ENCODE measurements at regions not wholly inside any gene's neighbourhood (a gene's known extent, or its start where the extent isn't known, plus 50 kb on each side); places are given as distances from the start of the nearest gene placed in this dataset.
"Not testable (repeated sequence)": the region's sequence is repeated elsewhere in the genome, so short reads cannot be mapped to it uniquely, and the experiment has no call there.

GRCh38 chr20:50435397-50436051 is 74.7 kb upstream of the PTPN1 start:
- no peak for DNase-seq

- DNase-seq: no peak
These were observed 74.0 kb upstream of the PTPN1 start for GRCh38 chr20:50436052-50436656.

GRCh38 chr20:50436696-50437095 is 73.5 kb upstream of the PTPN1 start:
- no peak for DNase-seq

- no peak for DNase-seq
These were observed 71.2 kb upstream of the PTPN1 start for GRCh38 chr20:50438986-50439407.

GRCh38 chr20:50439539-50440453 is 70.4 kb upstream of the PTPN1 start:
- DNase-seq: no peak

- DNase-seq: no peak
These were observed 67.7 kb upstream of the PTPN1 start for GRCh38 chr20:50442512-50442911.

GRCh38 chr20:50445354-50446151 is 64.6 kb upstream of the PTPN1 start:
- DNase-seq: no peak

- no peak for DNase-seq
These were observed 63.7 kb upstream of the PTPN1 start for GRCh38 chr20:50446351-50447101.

GRCh38 chr20:50447102-50447804 is 62.9 kb upstream of the PTPN1 start:
- DNase-seq: no peak

- DNase-seq: no peak
These were observed 62.4 kb upstream of the PTPN1 start for GRCh38 chr20:50447817-50448216.

- DNase-seq: not testable (repeated sequence)
These were observed 61.4 kb upstream of the PTPN1 start for GRCh38 chr20:50448625-50449403.

GRCh38 chr20:50449738-50450492 is 60.3 kb upstream of the PTPN1 start:
- DNase-seq: no peak

GRCh38 chr20:50450493-50450826 is 59.7 kb upstream of the PTPN1 start:
- DNase-seq: no peak

- DNase-seq: no peak
These were observed 59.1 kb upstream of the PTPN1 start for GRCh38 chr20:50450881-50451752.

- not testable (repeated sequence) for DNase-seq
These were observed 58.3 kb upstream of the PTPN1 start for GRCh38 chr20:50451792-50452425.

GRCh38 chr20:50453533-50454244 is 56.5 kb upstream of the PTPN1 start:
- no peak for DNase-seq

GRCh38 chr20:50455245-50455644 is 54.9 kb upstream of the PTPN1 start:
- DNase-seq: not testable (repeated sequence)
